B cell (primary cell): ENCODE measurements at regions not wholly inside any gene's neighbourhood (a gene's known extent, or its start where the extent isn't known, plus 50 kb on each side); places are given as distances from the start of the nearest gene placed in this dataset.
A peak's percentile ranks its signal among the peaks of the same experiment; 100 is the strongest.

Experiments used
- ATAC-seq: fragments of 200-7000 bp; cut with Tn5 transposase; one replicate; pipeline ENCODE4 v1.10.0; 2021; ENCODE audit warnings: low read depth, mild to moderate bottlenecking, moderate number of reproducible peaks, moderate library complexity
- CTCF ChIA-PET: fragments of 350-600 bp; sonication (Branson Sonifier 250); formaldehyde crosslinking; loops from one replicate; lab custom pipeline; 2021; ENCODE audit warnings: antibody characterized with exemption, inconsistent platforms; lab: Charles Lee
- POLR2A ChIA-PET: fragments of 350-600 bp; sonication (Branson Sonifier 250); formaldehyde crosslinking; loops from one replicate; lab custom pipeline; 2021; ENCODE audit warnings: antibody characterized with exemption; lab: Charles Lee
- DNase-seq: peaks from one replicate; pipeline ENCODE4 v3.0.0; 2013
- H2AFZ ChIP-seq: 2 replicates; pipeline ENCODE4 v1.6.1; 2012; ENCODE audit warnings: mild to moderate bottlenecking, low read depth, low read length; ENCODE audit not compliant: insufficient read depth, poor library complexity, severe bottlenecking
- H3K27ac ChIP-seq, 2 donors: 1 replicate in 1 of 2; 2 replicates in 1 of 2; pipeline ENCODE4 v1.5.1; 2012 to 2013; ENCODE audit warnings: low read length in 2 of 2, mild to moderate bottlenecking in 2 of 2, moderate library complexity in 1 of 2
- H3K27me3 ChIP-seq, 4 experiments: fragments of 200-600 bp in 1 of 4; sonication (generic) in 1 of 4; replicated peaks in 1 of 4; 1 replicate in 2 of 4; 2 replicates in 2 of 4; pipeline versions ENCODE4 v1.6.1 to v1.7.0; 2013 to 2016; ENCODE audit warnings: low read length in 3 of 4, mild to moderate bottlenecking in 2 of 4, mixed read lengths in 1 of 4, moderate library complexity in 1 of 4; ENCODE audit not compliant: insufficient read depth in 4 of 4, control insufficient read depth in 3 of 4; ENCODE audit errors: control extremely low read depth in 1 of 4
- H3K36me3 ChIP-seq, 2 experiments: replicated peaks in 1 of 2; 1 replicate in 1 of 2; 2 replicates in 1 of 2; pipeline versions ENCODE4 v1.6.1 to v1.7.1; 2013; ENCODE audit warnings: low read length in 1 of 2; ENCODE audit not compliant: insufficient read depth in 2 of 2, control insufficient read depth in 1 of 2; ENCODE audit errors: control extremely low read depth in 1 of 2, extremely low read depth in 1 of 2
- H3K4me1 ChIP-seq, 2 donors: fragments of 200-600 bp in 1 of 2; sonication (generic) in 1 of 2; 1 replicate in 1 of 2; 2 replicates in 1 of 2; pipeline versions ENCODE4 v1.5.1 to v1.6.1; 2013 to 2017; ENCODE audit warnings: low read length in 2 of 2; ENCODE audit not compliant: control insufficient read depth in 2 of 2, insufficient read depth in 2 of 2
- H3K4me2 ChIP-seq: replicated peaks from 2 replicates; pipeline ENCODE3; 2012; ENCODE audit warnings: mild to moderate bottlenecking, low read depth, low read length; ENCODE audit not compliant: poor library complexity, severe bottlenecking
- H3K4me3 ChIP-seq, 5 experiments: fragments of 200-600 bp in 1 of 5; sonication (generic) in 1 of 5; 1 replicate in 3 of 5; 2 replicates in 2 of 5; pipeline versions ENCODE4 v1.5.1 to v1.7.0; 2011 to 2016; ENCODE audit warnings: low read length in 4 of 5, mild to moderate bottlenecking in 4 of 5, low read depth in 2 of 5, control low read depth in 1 of 5, moderate library complexity in 1 of 5; ENCODE audit not compliant: insufficient read depth in 1 of 5; ENCODE audit errors: control extremely low read depth in 1 of 5, extremely low read depth in 1 of 5
- H3K79me2 ChIP-seq: fragments of 200-600 bp; sonication (generic); one replicate; pipeline ENCODE4 v1.6.0; 2016; ENCODE audit warnings: low read length; ENCODE audit not compliant: control insufficient read depth, insufficient read depth
- H3K9ac ChIP-seq: fragments of 200-600 bp; sonication (generic); 2 replicates; pipeline ENCODE4 v1.6.1; 2017; ENCODE audit warnings: mild to moderate bottlenecking, low read length, moderate library complexity
- H3K9me3 ChIP-seq, 3 donors: one replicate each; pipeline versions ENCODE4 v1.6.1 to v1.7.1; 2013; ENCODE audit warnings: low read length in 2 of 3; ENCODE audit not compliant: control insufficient read depth in 2 of 3, insufficient read depth in 1 of 3; ENCODE audit errors: control extremely low read depth in 1 of 3
- H4K20me1 ChIP-seq: 2 replicates; pipeline ENCODE4 v1.6.0; 2012; ENCODE audit warnings: mild to moderate bottlenecking, low read length; ENCODE audit not compliant: insufficient read depth, control insufficient read depth, poor library complexity, severe bottlenecking
- H3K27ac Mint-ChIP-seq: one replicate; pipeline ENCODE4 v1.8.0; 2021; ENCODE audit warnings: mixed read lengths
- H3K27me3 Mint-ChIP-seq: one replicate; pipeline ENCODE4 v1.8.0; 2021; ENCODE audit warnings: mixed read lengths
- H3K4me1 Mint-ChIP-seq: one replicate; pipeline ENCODE4 v1.8.0; 2021; ENCODE audit warnings: mixed read lengths
- H3K4me3 Mint-ChIP-seq: one replicate; pipeline ENCODE4 v1.8.0; 2021; ENCODE audit warnings: mixed read lengths
- H3K9me3 Mint-ChIP-seq: one replicate; pipeline ENCODE4 v1.8.0; 2022; ENCODE audit warnings: mixed read lengths; ENCODE audit not compliant: insufficient read depth
- EZH2 ChIP-seq: IDR thresholded peaks from 2 replicates; pipeline ENCODE4 v1.6.1; 2012; ENCODE audit warnings: borderline replicate concordance, low read depth, mild to moderate bottlenecking, moderate library complexity, low read length; ENCODE audit not compliant: insufficient read depth, poor library complexity, severe bottlenecking
- WGBS: methylation state at CpG from one replicate; pipeline ENCODE4 v1.1.5; 2013; ENCODE audit warnings: missing lambda C conversion rate; ENCODE audit not compliant: insufficient coverage; 5-methylcytosine and 5-hydroxymethylcytosine counted together
- intact Hi-C: fragments of 100-400 bp; cut with micrococcal nuclease; formaldehyde crosslinking; loops from one replicate; pipeline ENCODE4 v1.10.0; 2022
- TF ChIP-seq, protein P1 (sequence below): fragments of 200-600 bp; IDR thresholded peaks from one replicate; pipeline ENCODE4 v1.8.0; 2022; ENCODE audit warnings: antibody characterized with exemption, mild to moderate bottlenecking

DNA sequence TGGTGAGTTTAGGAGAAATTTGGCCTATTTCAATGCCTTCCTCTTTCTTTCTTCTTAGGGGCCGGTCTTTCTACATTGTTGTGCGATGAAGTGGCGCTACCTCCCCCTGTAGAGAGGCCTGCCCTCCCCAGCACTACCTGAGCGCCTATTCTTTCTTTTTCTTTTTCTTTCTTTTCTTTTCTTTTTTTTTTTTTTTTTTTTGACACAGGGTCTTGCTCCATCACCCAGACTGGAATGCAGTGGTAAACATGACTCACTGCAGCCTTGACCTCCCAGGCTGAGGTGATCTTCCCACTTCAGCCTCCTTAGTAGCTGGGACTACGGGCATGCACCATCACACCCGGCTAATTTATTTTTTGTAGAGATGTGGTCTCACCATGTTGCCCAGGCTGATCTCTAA, 136.1 kb upstream of the MAX start:
- Histone ChIP-seq H4K20me1 (no peaks in the 10 kb centered on the region), H3K9ac (no peak overlapping the region), H3K27me3 (no peaks in the 10 kb centered on the region), H3K79me2 (no peaks in the 10 kb centered on the region), H2AFZ (no peak overlapping the region), H3K9me3 (peaks cover 0 to 6% (median 0%) of the 10 kb centered on the region in 3 donors), H3K4me2 (no peak overlapping the region), H3K4me1 (peaks cover 3 to 4% of the 10 kb centered on the region in 2 donors), H3K4me3 (no peak overlapping the region), H3K27ac (no peak overlapping the region), H3K36me3 (peaks cover 0 to 7% of the 10 kb centered on the region in 2 experiments)
- intact Hi-C loops = no loop called here
- H3K4me3 Mint-ChIP-seq = no peak overlapping the region
- CTCF ChIA-PET = interaction anchor here (0.9 kb wide), 1 partner anchor 586 kb away, joined by 3 read pairs; no protein-coding TSS in a partner anchor
- DNase-seq = no peak
- ATAC-seq = no peak
- no peak overlapping the region for H3K27ac Mint-ChIP-seq
- TF ChIP-seq, protein P1, sequence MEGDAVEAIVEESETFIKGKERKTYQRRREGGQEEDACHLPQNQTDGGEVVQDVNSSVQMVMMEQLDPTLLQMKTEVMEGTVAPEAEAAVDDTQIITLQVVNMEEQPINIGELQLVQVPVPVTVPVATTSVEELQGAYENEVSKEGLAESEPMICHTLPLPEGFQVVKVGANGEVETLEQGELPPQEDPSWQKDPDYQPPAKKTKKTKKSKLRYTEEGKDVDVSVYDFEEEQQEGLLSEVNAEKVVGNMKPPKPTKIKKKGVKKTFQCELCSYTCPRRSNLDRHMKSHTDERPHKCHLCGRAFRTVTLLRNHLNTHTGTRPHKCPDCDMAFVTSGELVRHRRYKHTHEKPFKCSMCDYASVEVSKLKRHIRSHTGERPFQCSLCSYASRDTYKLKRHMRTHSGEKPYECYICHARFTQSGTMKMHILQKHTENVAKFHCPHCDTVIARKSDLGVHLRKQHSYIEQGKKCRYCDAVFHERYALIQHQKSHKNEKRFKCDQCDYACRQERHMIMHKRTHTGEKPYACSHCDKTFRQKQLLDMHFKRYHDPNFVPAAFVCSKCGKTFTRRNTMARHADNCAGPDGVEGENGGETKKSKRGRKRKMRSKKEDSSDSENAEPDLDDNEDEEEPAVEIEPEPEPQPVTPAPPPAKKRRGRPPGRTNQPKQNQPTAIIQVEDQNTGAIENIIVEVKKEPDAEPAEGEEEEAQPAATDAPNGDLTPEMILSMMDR = no peak
- no peak for TF ChIP-seq EZH2
- peaks cover 5% of the 10 kb centered on the region for H3K4me1 Mint-ChIP-seq
- H3K9me3 Mint-ChIP-seq = no peaks in the 10 kb centered on the region
- no peaks in the 10 kb centered on the region for H3K27me3 Mint-ChIP-seq
- WGBS = no CpG with 5 or more reads among the region's 6 CpGs
- POLR2A ChIA-PET = interaction anchor here (0.7 kb wide), 1 partner anchor 1004 kb away, joined by 6 read pairs; no protein-coding TSS in a partner anchor

DNA sequence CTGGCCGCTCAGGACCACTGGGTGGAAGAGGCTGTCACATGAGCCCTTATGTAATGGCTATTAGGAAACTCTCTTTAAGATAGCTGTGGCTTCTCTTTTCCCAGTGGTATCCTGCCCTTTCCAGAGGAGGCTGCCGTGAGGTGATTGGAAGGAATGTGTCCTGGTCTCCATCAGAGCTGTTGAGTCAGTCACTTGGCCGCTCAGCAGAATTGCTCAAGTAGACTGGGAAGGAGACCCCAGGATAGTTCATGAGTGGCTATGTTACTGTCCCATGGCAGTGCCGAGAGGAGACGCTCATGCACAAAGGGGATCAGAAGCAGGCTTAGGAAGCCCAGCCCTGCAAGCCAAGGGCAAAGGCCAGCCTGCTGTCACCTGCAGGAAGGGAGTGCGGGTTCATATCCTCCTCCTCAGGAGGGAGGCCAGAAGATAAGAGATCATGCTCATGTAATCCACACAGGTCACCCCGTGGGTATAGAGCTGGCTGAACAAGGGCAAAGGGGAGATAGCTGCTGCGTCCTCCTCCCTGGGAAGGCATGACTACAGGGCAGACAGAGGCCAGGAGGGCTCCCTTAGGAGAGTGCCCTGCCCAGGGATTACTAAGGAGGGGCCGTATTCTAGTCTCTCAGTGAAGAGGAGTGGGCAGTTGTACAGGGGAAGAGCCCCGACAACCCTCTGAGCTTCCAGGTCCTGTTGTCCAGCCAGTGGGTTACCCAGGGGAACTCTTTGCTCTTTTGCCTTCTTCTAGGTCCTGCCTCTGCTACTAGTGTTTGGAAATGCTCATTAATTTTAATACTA, 137.0 kb upstream of the MAX start:
- CTCF ChIA-PET = interaction anchor here (0.9 kb wide), 1 partner anchor 585 kb away, joined by 3 read pairs; no protein-coding TSS in a partner anchor
- Histone ChIP-seq H3K36me3 (peaks cover 0 to 7% of the 10 kb centered on the region in 2 experiments), H3K4me3 (no peak overlapping the region), H3K27me3 (no peaks in the 10 kb centered on the region), H3K4me2 (no peak overlapping the region), H3K9me3 (peaks cover 0 to 6% (median 0%) of the 10 kb centered on the region in 3 donors), H2AFZ (no peak overlapping the region), H3K79me2 (no peaks in the 10 kb centered on the region), H4K20me1 (no peaks in the 10 kb centered on the region), H3K27ac (no peak overlapping the region), H3K9ac (no peak overlapping the region), H3K4me1 (peaks cover 10 to 12% of the 10 kb centered on the region in 2 donors)
- TF ChIP-seq EZH2 = no peak
- TF ChIP-seq, protein P1 = no peak
- H3K27ac Mint-ChIP-seq = peak overlapping the region; percentile 38
- POLR2A ChIA-PET = no interaction called here
- WGBS = 97% methylated on average over 6 of the region's 10 CpGs
- H3K4me1 Mint-ChIP-seq = peaks cover 5% of the 10 kb centered on the region
- H3K27me3 Mint-ChIP-seq = no peaks in the 10 kb centered on the region
- intact Hi-C loops = no loop called here
- DNase-seq = no peak
- no peak overlapping the region for H3K4me3 Mint-ChIP-seq
- no peak for ATAC-seq
- no peaks in the 10 kb centered on the region for H3K9me3 Mint-ChIP-seq
